Parathyroid adenoma (tissue), 2 donors: ENCODE measurements at regions not wholly inside any gene's neighbourhood (a gene's known extent, or its start where the extent isn't known, plus 50 kb on each side); places are given as distances from the start of the nearest gene placed in this dataset.

Experiments used
- H2AFZ ChIP-seq: fragments of 300-600 bp; sonication (generic); one replicate; pipeline ENCODE4 v1.7.0; 2017; ENCODE audit warnings: antibody characterized with exemption, mild to moderate bottlenecking
- H3K27ac ChIP-seq: fragments of 300-600 bp; sonication (generic); one replicate; pipeline ENCODE4 v1.7.0; 2017
- H3K27me3 ChIP-seq: fragments of 300-600 bp; sonication (generic); one replicate; pipeline ENCODE4 v1.7.0; 2017; ENCODE audit warnings: low read length; ENCODE audit not compliant: control insufficient read depth, insufficient read depth
- H3K36me3 ChIP-seq: fragments of 300-600 bp; sonication (generic); one replicate; pipeline ENCODE4 v1.7.0; 2017; ENCODE audit warnings: low read length; ENCODE audit not compliant: control insufficient read depth, insufficient read depth
- H3K4me1 ChIP-seq: fragments of 300-600 bp; sonication (generic); one replicate; pipeline ENCODE4 v1.7.0; 2017; ENCODE audit warnings: control low read depth
- H3K4me2 ChIP-seq: fragments of 300-600 bp; sonication (generic); one replicate; pipeline ENCODE4 v1.7.0; 2017; ENCODE audit warnings: low read length
- H3K4me3 ChIP-seq: fragments of 300-600 bp; sonication (generic); one replicate; pipeline ENCODE4 v1.7.0; 2017; ENCODE audit warnings: low read depth, low read length
- H3K79me2 ChIP-seq: fragments of 300-600 bp; sonication (generic); one replicate; pipeline ENCODE4 v1.7.0; 2017; ENCODE audit warnings: control low read depth
- H3K9ac ChIP-seq: fragments of 300-600 bp; sonication (generic); one replicate; pipeline ENCODE4 v1.7.0; 2017; ENCODE audit warnings: mild to moderate bottlenecking
- H3K9me3 ChIP-seq: fragments of 300-600 bp; sonication (generic); one replicate; pipeline ENCODE4 v1.7.0; 2017; ENCODE audit warnings: low read length; ENCODE audit not compliant: control insufficient read depth
- TF ChIP-seq, protein P1 (sequence below): fragments of 300-600 bp; sonication (generic); IDR thresholded peaks from one replicate; pipeline ENCODE4 v1.7.0; 2017; ENCODE audit warnings: antibody characterized with exemption, mild to moderate bottlenecking
- donor health status: primary hyperparathyroidism.

- Histone ChIP-seq H3K4me1 (no peaks in the 10 kb centered on the region), H3K27me3 (no peaks in the 10 kb centered on the region), H2AFZ (no peak overlapping the region), H3K9ac (no peak overlapping the region), H3K4me2 (no peak overlapping the region), H3K79me2 (no peaks in the 10 kb centered on the region), H3K27ac (no peak overlapping the region), H3K9me3 (no peaks in the 10 kb centered on the region), H3K36me3 (no peaks in the 10 kb centered on the region), H3K4me3 (no peak overlapping the region)
- TF ChIP-seq, protein P1, sequence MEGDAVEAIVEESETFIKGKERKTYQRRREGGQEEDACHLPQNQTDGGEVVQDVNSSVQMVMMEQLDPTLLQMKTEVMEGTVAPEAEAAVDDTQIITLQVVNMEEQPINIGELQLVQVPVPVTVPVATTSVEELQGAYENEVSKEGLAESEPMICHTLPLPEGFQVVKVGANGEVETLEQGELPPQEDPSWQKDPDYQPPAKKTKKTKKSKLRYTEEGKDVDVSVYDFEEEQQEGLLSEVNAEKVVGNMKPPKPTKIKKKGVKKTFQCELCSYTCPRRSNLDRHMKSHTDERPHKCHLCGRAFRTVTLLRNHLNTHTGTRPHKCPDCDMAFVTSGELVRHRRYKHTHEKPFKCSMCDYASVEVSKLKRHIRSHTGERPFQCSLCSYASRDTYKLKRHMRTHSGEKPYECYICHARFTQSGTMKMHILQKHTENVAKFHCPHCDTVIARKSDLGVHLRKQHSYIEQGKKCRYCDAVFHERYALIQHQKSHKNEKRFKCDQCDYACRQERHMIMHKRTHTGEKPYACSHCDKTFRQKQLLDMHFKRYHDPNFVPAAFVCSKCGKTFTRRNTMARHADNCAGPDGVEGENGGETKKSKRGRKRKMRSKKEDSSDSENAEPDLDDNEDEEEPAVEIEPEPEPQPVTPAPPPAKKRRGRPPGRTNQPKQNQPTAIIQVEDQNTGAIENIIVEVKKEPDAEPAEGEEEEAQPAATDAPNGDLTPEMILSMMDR = no peak
These were observed 409.1 kb downstream of the TCERG1L start for GRCh38 chr10:130902471-130902870.

DNA sequence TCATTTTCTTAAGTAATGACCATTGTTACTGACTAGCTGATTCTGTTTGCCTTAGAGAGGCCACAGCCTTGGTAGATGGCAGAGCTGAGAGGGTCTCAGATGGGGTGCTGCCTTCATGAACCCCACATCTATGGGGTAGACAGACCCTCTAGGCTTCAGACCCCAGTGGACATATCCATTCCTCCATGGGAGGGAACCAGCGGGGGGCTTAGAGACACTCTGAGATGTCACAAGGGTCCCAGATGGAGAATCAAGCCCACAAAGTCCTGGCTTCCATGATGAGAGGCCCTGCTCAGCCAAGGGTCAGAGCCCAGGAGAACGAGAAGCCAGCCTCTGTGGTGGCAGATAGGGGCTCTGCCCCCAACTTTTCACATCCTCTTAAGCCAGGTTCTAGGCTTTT, 408.6 kb downstream of the TCERG1L start:
- no peaks in the 10 kb centered on the region for H3K79me2 ChIP-seq
- no peaks in the 10 kb centered on the region for H3K4me1 ChIP-seq
- no peaks in the 10 kb centered on the region for H3K36me3 ChIP-seq
- no peak overlapping the region for H3K9ac ChIP-seq
- no peaks in the 10 kb centered on the region for H3K27me3 ChIP-seq
- H3K4me2 ChIP-seq = no peak overlapping the region
- no peak overlapping the region for H3K4me3 ChIP-seq
- H2AFZ ChIP-seq = no peak overlapping the region
- H3K9me3 ChIP-seq = no peaks in the 10 kb centered on the region
- TF ChIP-seq, protein P1 = no peak
- H3K27ac ChIP-seq = no peak overlapping the region

DNA sequence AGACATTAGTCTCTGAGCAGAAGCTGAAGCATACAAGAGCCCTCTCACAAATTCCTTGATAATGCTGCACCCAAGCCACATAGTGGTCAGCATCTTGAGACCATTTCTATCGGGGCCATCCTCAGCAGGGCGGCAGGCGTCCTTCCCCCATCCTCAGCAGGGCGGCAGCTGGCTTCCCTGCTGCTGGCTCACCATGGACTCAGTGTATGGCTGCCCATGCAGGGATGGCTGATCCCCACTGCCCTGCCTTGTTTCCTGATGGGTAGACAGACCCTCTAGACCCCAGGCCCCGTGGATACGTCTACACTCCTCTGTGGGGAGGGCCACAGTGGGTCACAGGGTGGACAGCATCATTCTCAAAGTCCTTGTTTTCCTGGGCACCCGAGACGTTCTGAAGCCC, 406.8 kb downstream of the TCERG1L start:
- Histone ChIP-seq H3K4me3 (no peak overlapping the region), H3K36me3 (no peaks in the 10 kb centered on the region), H3K27ac (no peak overlapping the region), H3K4me2 (no peak overlapping the region), H2AFZ (no peak overlapping the region), H3K27me3 (no peaks in the 10 kb centered on the region), H3K4me1 (no peaks in the 10 kb centered on the region), H3K9me3 (no peaks in the 10 kb centered on the region), H3K9ac (no peak overlapping the region), H3K79me2 (no peaks in the 10 kb centered on the region)
- TF ChIP-seq, protein P1 = no peak

DNA sequence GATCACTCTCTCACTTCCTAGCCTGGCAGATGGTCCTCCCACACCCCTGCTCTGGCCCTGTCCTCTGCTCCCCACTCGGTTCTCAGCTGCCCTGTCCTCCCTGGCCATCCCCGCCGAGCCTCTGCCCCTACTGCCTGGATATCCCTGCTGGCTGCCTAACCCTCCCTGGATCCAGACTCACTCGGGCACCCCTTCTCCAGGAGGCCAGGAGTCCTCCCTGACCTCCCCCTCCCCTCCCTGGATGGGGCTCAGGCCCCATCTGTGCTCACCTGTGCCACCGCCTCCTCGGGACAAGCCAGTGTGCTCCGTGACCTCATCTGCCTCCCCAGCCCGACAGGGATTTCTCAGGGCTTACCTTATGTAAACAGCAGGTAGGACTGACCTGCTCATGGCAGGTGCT, 406.1 kb downstream of the TCERG1L start:
- no peak overlapping the region for H3K4me2 ChIP-seq
- H3K4me1 ChIP-seq = no peaks in the 10 kb centered on the region
- H3K4me3 ChIP-seq = no peak overlapping the region
- TF ChIP-seq, protein P1 = no peak
- H3K27ac ChIP-seq = no peak overlapping the region
- no peak overlapping the region for H3K9ac ChIP-seq
- no peaks in the 10 kb centered on the region for H3K9me3 ChIP-seq
- H3K36me3 ChIP-seq = no peaks in the 10 kb centered on the region
- H3K27me3 ChIP-seq = no peaks in the 10 kb centered on the region
- no peak overlapping the region for H2AFZ ChIP-seq
- no peaks in the 10 kb centered on the region for H3K79me2 ChIP-seq

- H3K9ac ChIP-seq = no peak overlapping the region
- H3K79me2 ChIP-seq = no peaks in the 10 kb centered on the region
- TF ChIP-seq, protein P1 = no peak
- no peaks in the 10 kb centered on the region for H3K27me3 ChIP-seq
- no peak overlapping the region for H3K4me2 ChIP-seq
- no peaks in the 10 kb centered on the region for H3K9me3 ChIP-seq
- no peak overlapping the region for H2AFZ ChIP-seq
- H3K4me3 ChIP-seq = no peak overlapping the region
- H3K36me3 ChIP-seq = no peaks in the 10 kb centered on the region
- H3K4me1 ChIP-seq = no peaks in the 10 kb centered on the region
- no peak overlapping the region for H3K27ac ChIP-seq
These were observed 405.6 kb downstream of the TCERG1L start for GRCh38 chr10:130905921-130906320.
